ENCODE measurements at regions not wholly inside any gene's neighbourhood (a gene's known extent, or its start where the extent isn't known, plus 50 kb on each side); places are given as distances from the start of the nearest gene placed in this dataset.
"Not testable (repeated sequence)": the region's sequence is repeated elsewhere in the genome, so short reads cannot be mapped to it uniquely, and the experiment has no call there.

- TF ChIP-seq CTCF (conservative IDR thresholded peaks at IDR 0.05; ENCODE audit: low read length), result no peak
- H3K4me3 ChIP-seq (ENCODE audit: low read length), result no peak overlapping the region
- no peak for DNase-seq (ENCODE audit: low read depth)
Observed at GRCh38 chr10:26621243-26621888, 76.1 kb upstream of the PDSS1 start.

- peak; percentile 1 for DNase-seq (ENCODE audit: low read depth)
- TF ChIP-seq CTCF (conservative IDR thresholded peaks at IDR 0.05; ENCODE audit: low read length), result no peak
- H3K4me3 ChIP-seq (ENCODE audit: low read length), result peak overlapping the region; percentile 20; the same call in 1 of the 2 replicates
Observed at GRCh38 chr10:26621889-26622711, 75.4 kb upstream of the PDSS1 start.

- H3K4me3 ChIP-seq (ENCODE audit: low read length), result no peak overlapping the region
- TF ChIP-seq CTCF (conservative IDR thresholded peaks at IDR 0.05; ENCODE audit: low read length), result no peak
- DNase-seq (ENCODE audit: low read depth), result no peak
Observed at GRCh38 chr10:26622891-26623290, 74.6 kb upstream of the PDSS1 start.

- DNase-seq (ENCODE audit: low read depth), result no peak
- H3K4me3 ChIP-seq (ENCODE audit: low read length), result no peak overlapping the region
- TF ChIP-seq CTCF (conservative IDR thresholded peaks at IDR 0.05; ENCODE audit: low read length), result no peak
Observed at GRCh38 chr10:26624006-26624405, 73.5 kb upstream of the PDSS1 start.

- no peak for TF ChIP-seq CTCF (conservative IDR thresholded peaks at IDR 0.05; ENCODE audit: low read length)
- DNase-seq (ENCODE audit: low read depth), result no peak
- H3K4me3 ChIP-seq (ENCODE audit: low read length), result no peak overlapping the region
Observed at GRCh38 chr10:26626066-26626465, 71.4 kb upstream of the PDSS1 start.

- no peak overlapping the region for H3K4me3 ChIP-seq (ENCODE audit: low read length)
- peak; percentile 22 for TF ChIP-seq CTCF (conservative IDR thresholded peaks at IDR 0.05; ENCODE audit: low read length)
- no peak for DNase-seq (ENCODE audit: low read depth)
Observed at GRCh38 chr10:26627324-26627723, 70.2 kb upstream of the PDSS1 start.

- DNase-seq (ENCODE audit: low read depth), result no peak
- TF ChIP-seq CTCF (conservative IDR thresholded peaks at IDR 0.05; ENCODE audit: low read length), result no peak
- no peak overlapping the region for H3K4me3 ChIP-seq (ENCODE audit: low read length)
Observed at GRCh38 chr10:26628395-26628794, 69.1 kb upstream of the PDSS1 start.

GRCh38 chr10:26632171-26632570, 65.3 kb upstream of the PDSS1 start:
- DNase-seq (ENCODE audit: low read depth); H3K4me3 ChIP-seq (ENCODE audit: low read length): not testable (repeated sequence)

GRCh38 chr10:26634111-26634510, 63.4 kb upstream of the PDSS1 start:
- not testable (repeated sequence) for DNase-seq (ENCODE audit: low read depth); H3K4me3 ChIP-seq (ENCODE audit: low read length)
